ENCODE measurements at regions not wholly inside any gene's neighbourhood (a gene's known extent, or its start where the extent isn't known, plus 50 kb on each side); places are given as distances from the start of the nearest gene placed in this dataset.

- FAIRE-seq, result no peak
- H3K27me3 ChIP-seq (ENCODE audit: control insufficient read depth in 2 of 2, insufficient read depth in 2 of 2, low read length in 2 of 2), result no peaks in the 10 kb centered on the region
- H3K79me2 ChIP-seq (ENCODE audit: control insufficient read depth, insufficient read depth, low read length), result no peaks in the 10 kb centered on the region
- H3K36me3 ChIP-seq (ENCODE audit: control insufficient read depth in 2 of 2, extremely low read depth in 1 of 2, insufficient read depth in 2 of 2, low read length in 2 of 2), result no peaks in the 10 kb centered on the region
- dilution Hi-C loops (cut with MboI; ENCODE audit: extremely low pct_ligation_motif_present, low sequenced_read_pairs) (no loop called here), intact Hi-C loops (cut with micrococcal nuclease) (no loop called here)
- ChIA-PET CTCF (interaction anchor here (1.3 to 3.3 kb wide), 5 partner anchors 10 to 191 kb away, joined by 3 to 13 read pairs (median 6); no protein-coding TSS in a partner anchor), POLR2A (interaction anchor here (0.5 kb wide), 1 partner anchor 106 kb away, joined by 3 read pairs; no protein-coding TSS in a partner anchor)
- no peak for DNase-seq (ENCODE audit: low read depth, low spot score)
- no peak overlapping the region for H3K4me3 ChIP-seq (replicated peaks in 1 of 3; ENCODE audit: insufficient read depth in 1 of 3, low read depth in 1 of 3, low read length in 3 of 3)
- no peak overlapping the region for H3K9ac ChIP-seq (replicated peaks; ENCODE audit: extremely low read depth, insufficient read depth, low read length)
- H2AFZ ChIP-seq (ENCODE audit: low read depth, low read length), result no peak overlapping the region
- H3K4me1 ChIP-seq (ENCODE audit: control insufficient read depth, extremely low read depth, insufficient read depth, low read length), result peaks cover 66% of the 10 kb centered on the region
- no peak for TF ChIP-seq JUN (IDR thresholded peaks at IDR 0.05; ENCODE audit: borderline replicate concordance, insufficient read depth, insufficient read length, low read depth)
- no peak for TF ChIP-seq MYC (IDR thresholded peaks at IDR 0.05; ENCODE audit: low read depth, low read length)
- no peak for TF ChIP-seq GATA2 (IDR thresholded peaks at IDR 0.05; ENCODE audit: insufficient read depth, insufficient read length, low read depth, low read length)
- TF ChIP-seq FOS (IDR thresholded peaks at IDR 0.05; ENCODE audit: borderline replicate concordance, insufficient read depth, low read length), result no peak
- TF ChIP-seq POLR2AphosphoS5 (IDR thresholded peaks at IDR 0.05; ENCODE audit: insufficient read depth, low read depth, low read length), result no peak
- no peak for TF ChIP-seq EZH2 (IDR thresholded peaks at IDR 0.05; ENCODE audit: borderline replicate concordance, low read depth, low read length, severe bottlenecking)
- TF ChIP-seq MAX (IDR thresholded peaks at IDR 0.05; ENCODE audit: insufficient read depth, insufficient read length), result no peak
- TF ChIP-seq POLR2A (IDR thresholded peaks at IDR 0.05; ENCODE audit: low read depth, low read length), result no peak
- TF ChIP-seq, protein P1, sequence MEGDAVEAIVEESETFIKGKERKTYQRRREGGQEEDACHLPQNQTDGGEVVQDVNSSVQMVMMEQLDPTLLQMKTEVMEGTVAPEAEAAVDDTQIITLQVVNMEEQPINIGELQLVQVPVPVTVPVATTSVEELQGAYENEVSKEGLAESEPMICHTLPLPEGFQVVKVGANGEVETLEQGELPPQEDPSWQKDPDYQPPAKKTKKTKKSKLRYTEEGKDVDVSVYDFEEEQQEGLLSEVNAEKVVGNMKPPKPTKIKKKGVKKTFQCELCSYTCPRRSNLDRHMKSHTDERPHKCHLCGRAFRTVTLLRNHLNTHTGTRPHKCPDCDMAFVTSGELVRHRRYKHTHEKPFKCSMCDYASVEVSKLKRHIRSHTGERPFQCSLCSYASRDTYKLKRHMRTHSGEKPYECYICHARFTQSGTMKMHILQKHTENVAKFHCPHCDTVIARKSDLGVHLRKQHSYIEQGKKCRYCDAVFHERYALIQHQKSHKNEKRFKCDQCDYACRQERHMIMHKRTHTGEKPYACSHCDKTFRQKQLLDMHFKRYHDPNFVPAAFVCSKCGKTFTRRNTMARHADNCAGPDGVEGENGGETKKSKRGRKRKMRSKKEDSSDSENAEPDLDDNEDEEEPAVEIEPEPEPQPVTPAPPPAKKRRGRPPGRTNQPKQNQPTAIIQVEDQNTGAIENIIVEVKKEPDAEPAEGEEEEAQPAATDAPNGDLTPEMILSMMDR (IDR thresholded peaks at IDR 0.05; ENCODE audit: extremely low read depth in 1 of 2, insufficient read depth in 1 of 2, low read depth in 1 of 2, low read length in 2 of 2), result no peak
- no peaks in the 10 kb centered on the region for H3K9me3 ChIP-seq (replicated peaks; ENCODE audit: control insufficient read depth, insufficient read depth, low read length)
- no peak overlapping the region for H3K27ac ChIP-seq (ENCODE audit: insufficient read depth, low read depth, low read length)
- no peaks in the 10 kb centered on the region for H3K9me1 ChIP-seq (replicated peaks; ENCODE audit: control insufficient read depth, extremely low read depth, insufficient read depth, low read length)
- no peak overlapping the region for H3K4me2 ChIP-seq (ENCODE audit: insufficient read depth, low read length)
- BruUV-seq (replicated peaks), result no TSS peak
- no peaks in the 10 kb centered on the region for H4K20me1 ChIP-seq (replicated peaks; ENCODE audit: control insufficient read depth, extremely low read depth, insufficient read depth, low read length)
Observed at GRCh38 chr12:46470036-46470627, 97.6 kb upstream of the SLC38A2 start.

Measured in endothelial cell of umbilical vein (primary cell).